ENCODE measurements at regions not wholly inside any gene's neighbourhood (a gene's known extent, or its start where the extent isn't known, plus 50 kb on each side); places are given as distances from the start of the nearest gene placed in this dataset.

DNA sequence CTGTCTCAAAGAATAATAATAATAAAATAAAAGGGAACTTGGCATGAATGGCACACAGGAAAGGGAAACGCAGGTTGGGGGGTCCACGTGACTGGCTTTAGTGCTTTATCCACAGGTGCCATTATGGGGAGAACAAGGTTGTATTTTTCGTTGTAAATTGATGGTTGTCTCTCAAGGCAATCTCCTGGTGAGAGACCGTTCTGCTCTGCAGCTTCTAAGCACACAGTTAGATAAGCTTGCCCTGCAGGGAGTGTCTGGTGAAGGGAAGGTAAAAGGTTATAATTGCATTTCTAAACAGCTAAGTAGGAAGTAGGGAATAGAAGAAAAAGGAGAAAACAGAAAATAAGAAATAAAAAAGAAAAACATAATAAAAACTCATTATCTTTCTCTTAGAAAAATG, 69.1 kb upstream of the CPSF6 start:
- no peak for DNase-seq
- Histone ChIP-seq H4K20me1 (ENCODE audit: insufficient read depth) (no peaks in the 10 kb centered on the region), H3K36me3 (ENCODE audit: low read depth) (no peaks in the 10 kb centered on the region), H2AFZ (no peak overlapping the region), H3K27me3 (ENCODE audit: insufficient read depth, low read depth) (no peaks in the 10 kb centered on the region), H3K79me2 (ENCODE audit: low read depth) (no peaks in the 10 kb centered on the region), H3K27ac (no peak overlapping the region), H3K9me2 (ENCODE audit: insufficient read depth) (no peaks in the 10 kb centered on the region), H3K4me1 (replicated peaks; ENCODE audit: insufficient read depth) (no peaks in the 10 kb centered on the region), H3K4me3 (no peak overlapping the region), H3F3A (ENCODE audit: insufficient read depth, low read depth) (no peaks in the 10 kb centered on the region), H3K4me2 (no peak overlapping the region), H3K9me3 (ENCODE audit: insufficient read depth, low read depth) (no peaks in the 10 kb centered on the region)
- no TSS peak for BruUV-seq (replicated peaks)
- intact Hi-C loops (cut with micrococcal nuclease; ENCODE audit: unreplicated experiment) = no loop called here
- no peak for TF ChIP-seq EZH2 (IDR thresholded peaks at IDR 0.05; ENCODE audit: low read depth)
- TF ChIP-seq, protein P1, sequence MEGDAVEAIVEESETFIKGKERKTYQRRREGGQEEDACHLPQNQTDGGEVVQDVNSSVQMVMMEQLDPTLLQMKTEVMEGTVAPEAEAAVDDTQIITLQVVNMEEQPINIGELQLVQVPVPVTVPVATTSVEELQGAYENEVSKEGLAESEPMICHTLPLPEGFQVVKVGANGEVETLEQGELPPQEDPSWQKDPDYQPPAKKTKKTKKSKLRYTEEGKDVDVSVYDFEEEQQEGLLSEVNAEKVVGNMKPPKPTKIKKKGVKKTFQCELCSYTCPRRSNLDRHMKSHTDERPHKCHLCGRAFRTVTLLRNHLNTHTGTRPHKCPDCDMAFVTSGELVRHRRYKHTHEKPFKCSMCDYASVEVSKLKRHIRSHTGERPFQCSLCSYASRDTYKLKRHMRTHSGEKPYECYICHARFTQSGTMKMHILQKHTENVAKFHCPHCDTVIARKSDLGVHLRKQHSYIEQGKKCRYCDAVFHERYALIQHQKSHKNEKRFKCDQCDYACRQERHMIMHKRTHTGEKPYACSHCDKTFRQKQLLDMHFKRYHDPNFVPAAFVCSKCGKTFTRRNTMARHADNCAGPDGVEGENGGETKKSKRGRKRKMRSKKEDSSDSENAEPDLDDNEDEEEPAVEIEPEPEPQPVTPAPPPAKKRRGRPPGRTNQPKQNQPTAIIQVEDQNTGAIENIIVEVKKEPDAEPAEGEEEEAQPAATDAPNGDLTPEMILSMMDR (conservative IDR thresholded peaks at IDR 0.05) = no peak
- POLR2A ChIA-PET (ENCODE audit: unreplicated experiment) = no interaction called here
- CTCF ChIA-PET = no interaction called here

DNA sequence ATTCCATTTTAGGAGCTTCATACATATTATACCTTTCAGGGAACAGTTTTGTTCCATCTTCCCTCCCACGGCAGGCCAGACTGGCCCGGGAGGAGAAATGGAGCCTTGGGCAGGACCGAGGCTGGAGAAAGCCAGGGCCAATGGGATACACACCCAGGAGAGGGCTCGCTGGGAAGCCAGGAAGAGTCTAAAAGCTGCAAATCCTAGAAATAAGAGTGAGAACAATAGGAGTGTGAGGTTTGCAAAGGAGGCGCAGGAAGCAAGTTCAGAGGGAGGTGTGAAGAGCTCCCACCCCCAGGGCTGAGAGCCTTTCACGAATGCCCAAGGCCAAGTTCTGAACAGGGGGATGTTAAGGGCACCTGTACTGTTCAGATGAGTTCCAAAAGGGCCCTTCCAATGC, 67.5 kb upstream of the CPSF6 start:
- no peaks in the 10 kb centered on the region for H4K20me1 ChIP-seq (ENCODE audit: insufficient read depth)
- H3K27ac ChIP-seq = no peak overlapping the region
- no peaks in the 10 kb centered on the region for H3K36me3 ChIP-seq (ENCODE audit: low read depth)
- H3K4me2 ChIP-seq = no peak overlapping the region
- H3F3A ChIP-seq (ENCODE audit: insufficient read depth, low read depth) = no peaks in the 10 kb centered on the region
- H3K27me3 ChIP-seq (ENCODE audit: insufficient read depth, low read depth) = no peaks in the 10 kb centered on the region
- TF ChIP-seq, protein P1 (conservative IDR thresholded peaks at IDR 0.05) = no peak
- TF ChIP-seq EZH2 (IDR thresholded peaks at IDR 0.05; ENCODE audit: low read depth) = no peak
- intact Hi-C loops (cut with micrococcal nuclease; ENCODE audit: unreplicated experiment) = no loop called here
- H3K4me1 ChIP-seq (replicated peaks; ENCODE audit: insufficient read depth) = no peaks in the 10 kb centered on the region
- BruUV-seq (replicated peaks) = no TSS peak
- CTCF ChIA-PET = no interaction called here
- H3K9me3 ChIP-seq (ENCODE audit: insufficient read depth, low read depth) = no peaks in the 10 kb centered on the region
- no peaks in the 10 kb centered on the region for H3K79me2 ChIP-seq (ENCODE audit: low read depth)
- POLR2A ChIA-PET (ENCODE audit: unreplicated experiment) = interaction anchor here (0.6 kb wide), 1 partner anchor 80 kb away, joined by 3 read pairs; no protein-coding TSS in a partner anchor
- no peaks in the 10 kb centered on the region for H3K9me2 ChIP-seq (ENCODE audit: insufficient read depth)
- no peak overlapping the region for H3K4me3 ChIP-seq
- DNase-seq = no peak
- no peak overlapping the region for H2AFZ ChIP-seq

DNA sequence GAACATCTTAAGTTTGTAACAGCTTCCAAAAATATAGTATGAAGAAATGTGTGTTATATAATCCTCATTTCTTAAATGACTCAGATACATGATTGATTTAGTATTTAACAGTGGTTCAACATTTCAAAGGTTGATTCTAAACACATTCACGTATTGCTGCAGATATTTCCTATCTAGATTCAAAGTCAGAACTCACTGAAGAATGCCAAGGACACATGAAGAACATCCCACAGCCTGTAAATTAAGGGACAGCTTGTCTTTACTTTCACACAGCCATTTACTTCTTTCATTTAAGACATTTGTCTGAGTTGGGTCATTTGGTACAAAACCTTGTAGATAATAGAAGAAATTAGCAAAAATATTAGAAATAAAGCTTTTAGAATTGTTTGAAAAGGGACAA, 66.9 kb upstream of the CPSF6 start:
- CTCF ChIA-PET = no interaction called here
- BruUV-seq (replicated peaks) = no TSS peak
- no peaks in the 10 kb centered on the region for H3K79me2 ChIP-seq (ENCODE audit: low read depth)
- H3F3A ChIP-seq (ENCODE audit: insufficient read depth, low read depth) = no peaks in the 10 kb centered on the region
- intact Hi-C loops (cut with micrococcal nuclease; ENCODE audit: unreplicated experiment) = no loop called here
- H3K27ac ChIP-seq = no peak overlapping the region
- no peaks in the 10 kb centered on the region for H3K36me3 ChIP-seq (ENCODE audit: low read depth)
- no peaks in the 10 kb centered on the region for H4K20me1 ChIP-seq (ENCODE audit: insufficient read depth)
- H3K9me3 ChIP-seq (ENCODE audit: insufficient read depth, low read depth) = no peaks in the 10 kb centered on the region
- TF ChIP-seq EZH2 (IDR thresholded peaks at IDR 0.05; ENCODE audit: low read depth) = no peak
- H3K9me2 ChIP-seq (ENCODE audit: insufficient read depth) = no peaks in the 10 kb centered on the region
- no peaks in the 10 kb centered on the region for H3K4me1 ChIP-seq (replicated peaks; ENCODE audit: insufficient read depth)
- H3K4me3 ChIP-seq = no peak overlapping the region
- H3K4me2 ChIP-seq = no peak overlapping the region
- H2AFZ ChIP-seq = no peak overlapping the region
- H3K27me3 ChIP-seq (ENCODE audit: insufficient read depth, low read depth) = no peaks in the 10 kb centered on the region
- no peak for DNase-seq
- POLR2A ChIA-PET (ENCODE audit: unreplicated experiment) = interaction anchor here (0.6 kb wide), 1 partner anchor 80 kb away, joined by 3 read pairs; no protein-coding TSS in a partner anchor

DNA sequence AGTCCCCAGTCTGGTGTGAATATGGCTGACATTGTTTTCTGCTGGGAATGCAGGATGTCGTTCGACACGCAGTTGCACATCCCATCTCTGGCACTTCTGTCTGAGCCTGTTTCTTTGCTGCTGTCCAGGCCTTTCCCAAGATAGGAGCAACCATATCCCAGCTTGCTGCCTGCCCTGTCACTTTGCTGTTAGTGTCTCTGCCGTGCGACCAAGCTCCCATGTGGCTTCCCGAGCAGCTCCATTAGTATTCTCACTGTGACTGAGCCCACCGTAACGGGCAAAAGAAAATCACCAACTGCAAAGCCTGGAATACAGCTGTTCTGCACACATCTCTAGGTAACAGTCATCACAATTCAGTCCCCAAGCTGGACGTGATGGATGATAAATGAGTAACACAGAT, 66.0 kb upstream of the CPSF6 start:
- CTCF ChIA-PET = no interaction called here

More for the DNA sequence above, 66.0 kb upstream of the CPSF6 start:
- DNase-seq = no peak
- H3K36me3 ChIP-seq (ENCODE audit: low read depth) = no peaks in the 10 kb centered on the region
- H3K27ac ChIP-seq = no peak overlapping the region
- no peaks in the 10 kb centered on the region for H3K27me3 ChIP-seq (ENCODE audit: insufficient read depth, low read depth)
- no peak overlapping the region for H3K4me2 ChIP-seq
- no peaks in the 10 kb centered on the region for H3K4me1 ChIP-seq (replicated peaks; ENCODE audit: insufficient read depth)
- no peaks in the 10 kb centered on the region for H3F3A ChIP-seq (ENCODE audit: insufficient read depth, low read depth)
- H2AFZ ChIP-seq = no peak overlapping the region
- intact Hi-C loops (cut with micrococcal nuclease; ENCODE audit: unreplicated experiment) = no loop called here
- BruUV-seq (replicated peaks) = no TSS peak
- no peaks in the 10 kb centered on the region for H4K20me1 ChIP-seq (ENCODE audit: insufficient read depth)
- H3K4me3 ChIP-seq = no peak overlapping the region
- no peaks in the 10 kb centered on the region for H3K9me2 ChIP-seq (ENCODE audit: insufficient read depth)
- POLR2A ChIA-PET (ENCODE audit: unreplicated experiment) = interaction anchor here (0.7 kb wide), 1 partner anchor 347 kb away, joined by 6 read pairs; no protein-coding TSS in a partner anchor
- TF ChIP-seq, protein P1 (conservative IDR thresholded peaks at IDR 0.05) = no peak
- TF ChIP-seq EZH2 (IDR thresholded peaks at IDR 0.05; ENCODE audit: low read depth) = no peak
- H3K79me2 ChIP-seq (ENCODE audit: low read depth) = no peaks in the 10 kb centered on the region
- H3K9me3 ChIP-seq (ENCODE audit: insufficient read depth, low read depth) = no peaks in the 10 kb centered on the region

Data from PC-9 (cell line).